Activated naive CD4-positive, alpha-beta T cell (primary cell): ENCODE measurements at regions not wholly inside any gene's neighbourhood (a gene's known extent, or its start where the extent isn't known, plus 50 kb on each side); places are given as distances from the start of the nearest gene placed in this dataset.

ENCODE experiments used
- DNase-seq, 4 experiments: peaks; one replicate each; lab custom pipeline; 2025; lab: John Stamatoyannopoulos, UW

GRCh38 chr3:110227991-110228390, 843.6 kb upstream of the NECTIN3 start:
- no peak for DNase-seq

- no peak for DNase-seq
These were observed 836.8 kb upstream of the NECTIN3 start for GRCh38 chr3:110234831-110235230.

DNA sequence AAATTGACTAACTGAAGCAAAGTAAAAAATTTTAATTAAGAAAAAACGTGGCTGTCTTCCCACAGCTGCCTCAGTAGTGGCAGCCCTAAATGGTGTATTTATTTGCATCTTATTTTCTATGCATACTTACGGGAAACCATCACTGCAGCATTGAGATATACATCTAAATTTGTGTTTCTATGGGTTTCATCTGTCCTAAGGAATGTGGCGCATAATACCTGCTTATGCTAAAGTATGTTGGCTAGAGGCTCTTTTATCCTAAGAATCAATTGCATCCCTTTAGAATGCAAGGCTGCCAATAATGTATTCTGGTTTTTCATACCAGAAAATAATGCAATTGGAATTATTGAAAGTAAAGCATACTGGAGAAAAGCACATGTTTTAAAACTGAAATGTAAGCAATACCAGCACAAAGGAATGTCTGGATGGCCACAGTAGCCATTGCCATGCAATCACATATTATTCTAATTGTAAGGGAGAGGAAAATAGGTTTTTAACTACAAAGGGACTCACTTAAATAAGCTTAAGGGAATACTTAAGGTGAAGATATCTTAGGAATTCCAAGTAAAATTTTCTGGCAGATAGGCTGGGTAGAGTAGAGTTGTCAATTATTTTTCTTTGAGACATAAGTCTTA, 834.5 kb upstream of the NECTIN3 start:
- no peak for DNase-seq

DNA sequence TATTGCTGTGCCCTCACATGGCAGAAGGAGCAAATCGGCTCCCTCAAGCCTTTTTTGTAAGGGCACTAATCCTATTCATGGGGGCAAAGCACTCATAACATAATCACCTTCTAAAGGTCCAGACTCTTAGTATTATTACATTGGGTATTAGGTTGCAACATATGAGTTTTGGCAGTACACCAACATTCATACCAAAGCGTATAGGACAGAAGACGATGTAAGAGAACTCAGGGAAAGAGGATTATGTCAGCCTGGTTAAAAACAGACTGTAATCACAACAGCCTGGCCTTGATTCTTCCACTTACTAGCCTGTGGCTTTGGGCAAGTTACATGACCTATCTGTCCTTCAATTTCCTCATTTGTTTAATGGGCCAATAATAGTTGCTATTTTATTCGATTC, 828.5 kb upstream of the NECTIN3 start:
- DNase-seq = no peak

GRCh38 chr3:110246796-110247376, 824.7 kb upstream of the NECTIN3 start:
- DNase-seq = no peak

DNA sequence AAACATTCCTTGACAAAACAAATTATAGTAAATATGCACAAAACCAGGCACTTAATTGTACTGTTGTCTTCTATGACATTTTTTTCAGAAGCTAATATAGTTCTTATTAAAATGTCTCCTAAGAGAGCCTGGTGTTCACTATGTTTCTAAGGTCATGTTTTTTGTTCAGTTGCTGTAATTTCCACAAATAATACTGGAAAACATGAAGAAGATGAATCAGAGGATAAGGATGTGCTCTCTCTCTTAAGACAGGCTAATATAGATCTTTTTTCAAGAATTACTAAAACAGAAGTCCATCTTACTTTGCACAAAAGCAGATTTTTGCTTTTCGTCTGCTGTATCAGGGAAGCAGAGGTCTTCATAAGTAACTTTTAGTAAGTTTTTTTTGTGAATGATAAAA, 823.0 kb upstream of the NECTIN3 start:
- no peak for DNase-seq

GRCh38 chr3:110253794-110254193, 817.8 kb upstream of the NECTIN3 start:
- DNase-seq = no peak

DNA sequence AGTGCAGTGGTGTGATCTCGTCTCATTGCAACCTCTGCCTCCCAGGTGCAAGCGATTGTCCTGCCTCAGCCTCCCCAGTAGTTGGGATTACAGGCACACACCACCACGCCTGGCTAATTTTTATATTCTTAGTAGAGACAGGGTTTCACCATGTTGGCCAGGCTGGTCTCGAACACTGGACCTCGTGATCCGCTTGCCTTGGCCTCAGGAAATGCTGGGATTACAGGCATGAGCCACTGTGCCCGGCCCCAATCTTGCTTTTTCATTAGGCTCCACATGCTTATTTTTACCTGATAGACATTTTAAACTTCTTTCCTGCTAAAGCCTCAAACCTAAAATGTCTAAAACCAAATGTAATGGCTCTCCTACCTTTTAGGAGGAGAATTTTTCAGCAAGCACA, 817.0 kb upstream of the NECTIN3 start:
- no peak for DNase-seq

- DNase-seq = no peak
These were observed 810.5 kb upstream of the NECTIN3 start for GRCh38 chr3:110261141-110261540.

GRCh38 chr3:110262896-110263295, 808.7 kb upstream of the NECTIN3 start:
- DNase-seq = no peak

DNA sequence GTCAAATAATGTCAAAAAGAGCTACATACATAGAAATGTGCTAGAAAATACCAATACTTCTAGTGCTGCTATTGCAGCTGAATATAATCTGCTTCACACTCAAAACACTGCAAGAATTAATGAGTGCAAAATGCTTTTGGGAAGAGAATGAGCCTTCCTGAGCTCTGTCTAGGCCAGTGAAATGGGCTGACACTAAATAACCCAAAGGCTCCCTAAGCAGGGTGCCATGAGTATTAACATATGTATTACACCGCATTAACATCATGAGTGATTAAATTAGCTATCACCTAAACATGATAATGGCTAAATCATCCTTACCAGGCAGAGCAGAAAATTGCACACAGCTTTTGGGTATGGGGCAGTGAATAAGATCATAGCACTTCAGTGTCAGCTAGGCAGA, 806.3 kb upstream of the NECTIN3 start:
- DNase-seq = no peak

- DNase-seq = no peak
These were observed 804.2 kb upstream of the NECTIN3 start for GRCh38 chr3:110267304-110267845.

DNA sequence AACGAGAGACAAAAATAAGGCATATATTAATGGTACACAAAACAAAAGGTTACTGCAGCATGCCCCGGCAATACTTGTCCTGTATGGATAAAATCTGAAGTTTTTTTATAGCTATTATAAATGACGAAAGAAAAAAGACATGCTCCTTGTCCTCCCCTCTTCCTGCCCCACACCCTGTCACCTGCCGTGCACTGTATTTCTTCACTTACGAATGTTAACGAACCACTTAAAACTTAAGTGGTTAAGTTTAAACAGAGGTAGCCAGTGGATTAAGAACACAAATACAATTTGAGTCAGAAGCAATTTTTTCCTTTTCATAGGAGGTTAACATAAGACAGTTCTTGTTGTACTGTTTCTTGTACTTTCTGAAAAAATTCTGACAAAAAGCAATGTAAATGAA, 799.1 kb upstream of the NECTIN3 start:
- no peak for DNase-seq

DNA sequence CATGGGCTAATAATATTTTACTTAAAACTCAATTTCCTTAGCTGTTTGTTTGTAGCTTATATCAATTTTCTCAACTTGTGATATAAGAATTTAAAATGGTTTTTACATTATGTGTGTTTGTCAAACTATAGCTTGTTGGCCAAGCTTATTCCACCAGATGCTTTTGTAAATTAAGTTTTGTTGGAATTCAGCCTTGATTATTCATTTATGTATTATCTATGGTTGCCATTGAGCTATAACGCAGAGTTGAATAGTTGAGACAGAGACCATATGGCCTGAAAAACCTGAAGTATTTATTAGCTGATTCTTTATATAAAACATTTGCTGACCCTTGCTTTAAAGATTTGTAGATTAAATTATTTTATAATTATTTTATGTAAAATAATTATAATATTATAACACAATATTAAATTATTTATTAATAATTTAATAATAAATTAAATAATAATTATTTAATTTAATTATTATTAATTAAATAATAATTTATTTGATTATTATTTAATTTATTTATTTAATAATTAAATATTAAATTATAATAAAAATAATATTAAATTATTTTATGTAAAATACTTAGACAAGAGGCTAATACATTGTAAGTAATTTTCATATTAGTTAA, 779.6 kb upstream of the NECTIN3 start:
- DNase-seq = no peak

GRCh38 chr3:110293660-110294059, 778.0 kb upstream of the NECTIN3 start:
- DNase-seq = no peak

GRCh38 chr3:110296885-110297284, 774.7 kb upstream of the NECTIN3 start:
- DNase-seq = no peak

DNA sequence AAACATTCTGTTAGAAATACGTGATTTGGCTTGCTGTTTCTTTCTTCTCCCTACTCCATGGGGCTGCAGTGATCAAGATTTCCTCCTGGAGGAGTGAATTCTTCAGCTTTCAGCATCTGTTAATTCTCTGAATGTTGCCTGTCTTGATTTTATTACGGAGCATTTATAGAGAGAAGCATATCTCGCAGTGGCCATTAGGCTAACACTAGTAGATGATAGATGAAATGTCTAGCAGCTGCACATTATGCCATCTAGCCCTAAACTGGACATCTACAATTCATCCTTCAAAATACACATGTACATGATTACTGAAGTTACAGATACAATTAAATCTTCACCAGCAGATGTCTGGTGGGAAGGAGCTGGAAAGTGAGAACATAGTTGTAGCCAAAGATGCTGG, 769.8 kb upstream of the NECTIN3 start:
- DNase-seq = no peak

- DNase-seq = no peak
These were observed 764.4 kb upstream of the NECTIN3 start for GRCh38 chr3:110307065-110307809.

- no peak for DNase-seq
These were observed 760.1 kb upstream of the NECTIN3 start for GRCh38 chr3:110311541-110311940.

DNA sequence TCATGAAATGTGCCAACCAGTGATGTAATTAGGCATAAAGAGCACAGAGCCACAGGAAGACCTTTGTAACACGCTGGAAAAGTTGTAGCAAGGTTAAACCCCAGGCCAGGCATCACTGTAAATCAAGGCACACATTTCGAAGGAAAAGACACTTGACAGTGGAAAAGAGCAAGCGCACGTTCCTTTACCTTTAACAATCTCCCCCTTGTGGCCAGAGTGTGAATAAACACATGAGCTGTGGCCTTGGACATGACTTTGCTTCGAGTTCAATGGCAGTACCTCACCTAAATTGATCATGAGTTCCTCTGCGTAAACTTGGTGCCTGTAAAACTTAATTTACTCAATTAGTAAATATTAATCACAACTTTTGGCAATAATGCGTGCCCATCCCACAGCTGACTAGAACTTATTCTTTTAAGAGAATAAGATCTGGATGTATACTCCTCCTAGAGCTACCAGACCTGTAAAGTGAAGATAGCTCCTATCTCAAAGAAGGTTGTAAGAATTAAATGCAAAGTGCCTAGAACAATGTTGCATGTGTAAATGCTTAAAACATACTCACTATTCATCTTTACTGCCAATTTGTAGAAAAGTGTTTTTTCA, 757.0 kb upstream of the NECTIN3 start:
- peak in 3 of 4 experiments; percentile 1 to 5 (median 1) for DNase-seq

- DNase-seq = no peak
These were observed 753.5 kb upstream of the NECTIN3 start for GRCh38 chr3:110318108-110318507.

- DNase-seq = no peak
These were observed 748.3 kb upstream of the NECTIN3 start for GRCh38 chr3:110323349-110323748.
